22Rv1 (cell line): ENCODE measurements at regions not wholly inside any gene's neighbourhood (a gene's known extent, or its start where the extent isn't known, plus 50 kb on each side); places are given as distances from the start of the nearest gene placed in this dataset.

ENCODE experiments used
- ZFX ChIP-seq: fragments of 450-650 bp; IDR thresholded peaks from 2 replicates; pipeline ENCODE4 v1.6.1; 2017; ENCODE audit warnings: antibody characterized with exemption, borderline replicate concordance
- TF ChIP-seq, protein P1 (sequence below): fragments of 450-650 bp; IDR thresholded peaks from 2 replicates; pipeline ENCODE4 v1.5.1; 2017; ENCODE audit warnings: mild to moderate bottlenecking

- TF ChIP-seq, protein P1, sequence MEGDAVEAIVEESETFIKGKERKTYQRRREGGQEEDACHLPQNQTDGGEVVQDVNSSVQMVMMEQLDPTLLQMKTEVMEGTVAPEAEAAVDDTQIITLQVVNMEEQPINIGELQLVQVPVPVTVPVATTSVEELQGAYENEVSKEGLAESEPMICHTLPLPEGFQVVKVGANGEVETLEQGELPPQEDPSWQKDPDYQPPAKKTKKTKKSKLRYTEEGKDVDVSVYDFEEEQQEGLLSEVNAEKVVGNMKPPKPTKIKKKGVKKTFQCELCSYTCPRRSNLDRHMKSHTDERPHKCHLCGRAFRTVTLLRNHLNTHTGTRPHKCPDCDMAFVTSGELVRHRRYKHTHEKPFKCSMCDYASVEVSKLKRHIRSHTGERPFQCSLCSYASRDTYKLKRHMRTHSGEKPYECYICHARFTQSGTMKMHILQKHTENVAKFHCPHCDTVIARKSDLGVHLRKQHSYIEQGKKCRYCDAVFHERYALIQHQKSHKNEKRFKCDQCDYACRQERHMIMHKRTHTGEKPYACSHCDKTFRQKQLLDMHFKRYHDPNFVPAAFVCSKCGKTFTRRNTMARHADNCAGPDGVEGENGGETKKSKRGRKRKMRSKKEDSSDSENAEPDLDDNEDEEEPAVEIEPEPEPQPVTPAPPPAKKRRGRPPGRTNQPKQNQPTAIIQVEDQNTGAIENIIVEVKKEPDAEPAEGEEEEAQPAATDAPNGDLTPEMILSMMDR, result no peak
- TF ChIP-seq ZFX, result no peak
Observed at GRCh38 chr3:35194666-35195065, 444.7 kb upstream of the ARPP21 start.
